ENCODE measurements at regions not wholly inside any gene's neighbourhood (a gene's known extent, or its start where the extent isn't known, plus 50 kb on each side); places are given as distances from the start of the nearest gene placed in this dataset.

DNA sequence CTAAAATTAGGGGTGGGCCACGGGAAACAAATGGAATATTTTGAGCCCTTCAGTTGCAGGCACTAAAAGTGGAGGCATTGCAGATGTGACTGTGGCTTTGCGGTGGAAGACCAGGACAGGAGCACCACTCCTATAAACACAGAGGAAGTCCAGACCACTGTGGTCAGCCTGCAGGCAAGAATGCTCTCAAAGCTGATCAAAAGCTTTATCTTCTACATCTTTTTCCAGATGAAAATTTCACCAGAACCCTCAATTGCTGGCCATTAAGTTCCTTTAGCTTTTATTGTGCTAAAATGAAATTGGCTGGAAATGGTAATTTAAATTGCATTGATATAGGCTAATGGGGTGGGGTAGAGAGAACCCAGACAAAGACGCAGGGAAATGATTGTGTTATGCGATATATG lies 208.8 kb downstream of the ERCC6L2 start:
- TF ChIP-seq, protein P1, sequence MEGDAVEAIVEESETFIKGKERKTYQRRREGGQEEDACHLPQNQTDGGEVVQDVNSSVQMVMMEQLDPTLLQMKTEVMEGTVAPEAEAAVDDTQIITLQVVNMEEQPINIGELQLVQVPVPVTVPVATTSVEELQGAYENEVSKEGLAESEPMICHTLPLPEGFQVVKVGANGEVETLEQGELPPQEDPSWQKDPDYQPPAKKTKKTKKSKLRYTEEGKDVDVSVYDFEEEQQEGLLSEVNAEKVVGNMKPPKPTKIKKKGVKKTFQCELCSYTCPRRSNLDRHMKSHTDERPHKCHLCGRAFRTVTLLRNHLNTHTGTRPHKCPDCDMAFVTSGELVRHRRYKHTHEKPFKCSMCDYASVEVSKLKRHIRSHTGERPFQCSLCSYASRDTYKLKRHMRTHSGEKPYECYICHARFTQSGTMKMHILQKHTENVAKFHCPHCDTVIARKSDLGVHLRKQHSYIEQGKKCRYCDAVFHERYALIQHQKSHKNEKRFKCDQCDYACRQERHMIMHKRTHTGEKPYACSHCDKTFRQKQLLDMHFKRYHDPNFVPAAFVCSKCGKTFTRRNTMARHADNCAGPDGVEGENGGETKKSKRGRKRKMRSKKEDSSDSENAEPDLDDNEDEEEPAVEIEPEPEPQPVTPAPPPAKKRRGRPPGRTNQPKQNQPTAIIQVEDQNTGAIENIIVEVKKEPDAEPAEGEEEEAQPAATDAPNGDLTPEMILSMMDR (IDR thresholded peaks at IDR 0.05), result no peak
- no peak for TF ChIP-seq POLR2A (IDR thresholded peaks at IDR 0.05)
- no peak for TF ChIP-seq POLR2AphosphoS5 (IDR thresholded peaks at IDR 0.05)

All from prostate gland (tissue), 2 donors.